Thyroid gland (tissue), 4 donors: ENCODE measurements at regions not wholly inside any gene's neighbourhood (a gene's known extent, or its start where the extent isn't known, plus 50 kb on each side); places are given as distances from the start of the nearest gene placed in this dataset.

Experiments
- DNase-seq, 2 donors: peaks; one replicate each; pipeline ENCODE4 v3.0.0-alpha.2; 2019
- H3K27ac ChIP-seq, 3 donors: fragments of 200-600 bp; sonication (generic); 1 replicate in 2 of 3; 2 replicates in 1 of 3; pipeline ENCODE4 v1.5.1; 2016 to 2019; ENCODE audit warnings: mild to moderate bottlenecking in 1 of 3, moderate library complexity in 1 of 3
- H3K27me3 ChIP-seq: fragments of 200-600 bp; sonication (generic); one replicate; pipeline ENCODE4 v1.5.1; 2019
- H3K36me3 ChIP-seq, 2 donors: fragments of 200-600 bp; sonication (generic); one replicate each; pipeline ENCODE4 v1.5.1; 2016 to 2019
- H3K4me1 ChIP-seq, 2 donors: fragments of 200-600 bp; sonication (generic); one replicate each; pipeline ENCODE4 v1.5.1; 2017 to 2019
- H3K4me3 ChIP-seq, 3 donors: fragments of 200-600 bp; sonication (generic); replicated peaks in 1 of 3; 1 replicate in 2 of 3; 2 replicates in 1 of 3; pipeline ENCODE4 v1.5.1; 2016; ENCODE audit warnings: mild to moderate bottlenecking in 1 of 3
- H3K9me3 ChIP-seq: fragments of 200-600 bp; sonication (generic); one replicate; pipeline ENCODE4 v1.5.1; 2017
- CTCF ChIP-seq, 6 experiments: fragments of 200-600 bp in 3 of 6; fragments of 450-650 bp in 3 of 6; sonication (generic) in 3 of 6; IDR thresholded peaks; one replicate each; pipeline ENCODE4 v1.5.1; 2016 to 2019; ENCODE audit warnings: antibody characterized with exemption in 6 of 6, mild to moderate bottlenecking in 2 of 6, inconsistent platforms in 1 of 6, moderate library complexity in 1 of 6
- POLR2A ChIP-seq, 2 donors: fragments of 450-650 bp; IDR thresholded peaks; one replicate each; pipeline ENCODE4 v1.6.1; 2017; ENCODE audit warnings: antibody characterized with exemption in 2 of 2, mild to moderate bottlenecking in 2 of 2, moderate library complexity in 1 of 2
- WGBS, 2 donors: methylation state at CpG; one replicate each; pipeline ENCODE4 v1.1.5; 2017; 5-methylcytosine and 5-hydroxymethylcytosine counted together
- intact Hi-C: fragments of 100-400 bp; cut with DNase I; formaldehyde crosslinking; loops from one replicate; pipeline ENCODE4 v1.15.1; 2023

DNA sequence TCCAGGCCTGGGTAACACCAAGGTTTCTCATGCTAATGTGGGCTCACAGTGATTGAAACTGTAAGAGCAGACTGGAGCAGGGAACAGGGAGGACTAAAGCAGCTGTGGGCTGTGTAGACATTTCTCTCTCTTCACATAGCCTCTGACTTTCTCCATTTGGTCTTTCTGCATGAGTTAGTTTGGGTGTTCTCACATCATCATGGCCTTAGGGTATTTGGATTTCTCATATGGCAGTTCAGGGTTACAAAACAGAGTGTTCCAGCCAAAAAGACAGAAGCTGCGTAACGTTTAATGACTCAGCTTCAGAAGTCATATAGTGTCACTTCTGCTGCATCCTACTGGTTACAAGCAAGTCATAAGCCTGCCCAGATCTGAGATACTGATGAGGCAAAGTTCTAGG, 52.0 kb upstream of the OSBPL8 start:
- Histone ChIP-seq H3K9me3 (no peaks in the 10 kb centered on the region), H3K27ac (no peak overlapping the region), H3K4me1 (no peaks in the 10 kb centered on the region), H3K4me3 (no peak overlapping the region), H3K27me3 (no peaks in the 10 kb centered on the region), H3K36me3 (no peaks in the 10 kb centered on the region)
- WGBS, 2 donors = 75 to 79% methylated on average over 2 of the region's 2 CpGs
- no peak for DNase-seq
- no peak for TF ChIP-seq POLR2A (IDR thresholded peaks at IDR 0.05)
- no peak for TF ChIP-seq CTCF (IDR thresholded peaks at IDR 0.05)
- intact Hi-C loops = no loop called here

GRCh38 chr12:76614364-76614763, 54.8 kb upstream of the OSBPL8 start:
- TF ChIP-seq POLR2A (IDR thresholded peaks at IDR 0.05) = no peak
- no peak for TF ChIP-seq CTCF (IDR thresholded peaks at IDR 0.05)
- H3K36me3 ChIP-seq = no peaks in the 10 kb centered on the region
- H3K27ac ChIP-seq = no peak overlapping the region
- no peak overlapping the region for H3K4me3 ChIP-seq
- no peaks in the 10 kb centered on the region for H3K4me1 ChIP-seq
- no peak for DNase-seq
- H3K27me3 ChIP-seq = no peaks in the 10 kb centered on the region
- intact Hi-C loops = no loop called here
- no peaks in the 10 kb centered on the region for H3K9me3 ChIP-seq
- 85 to 90% methylated on average over 2 of the region's 2 CpGs for WGBS, 2 donors

- H3K9me3 ChIP-seq = no peaks in the 10 kb centered on the region
- DNase-seq = no peak
- no peak overlapping the region for H3K4me3 ChIP-seq
- H3K36me3 ChIP-seq = no peaks in the 10 kb centered on the region
- intact Hi-C loops = loop anchor here (5.0 kb wide), 1 partner anchor 389 kb away; no protein-coding TSS in a partner anchor
- no peak for TF ChIP-seq CTCF (IDR thresholded peaks at IDR 0.05)
- peaks cover 0 to 14% of the 10 kb centered on the region in 2 donors for H3K4me1 ChIP-seq
- no peaks in the 10 kb centered on the region for H3K27me3 ChIP-seq
- no peak overlapping the region for H3K27ac ChIP-seq
- WGBS, 2 donors = 89 to 91% methylated on average over 6 of the region's 6 CpGs
Measured at GRCh38 chr12:76618031-76618430, 58.5 kb upstream of the OSBPL8 start.

GRCh38 chr12:76621582-76622024, 62.0 kb upstream of the OSBPL8 start:
- Histone ChIP-seq H3K4me3 (no peak overlapping the region), H3K4me1 (peaks cover 3 to 20% of the 10 kb centered on the region in 2 donors), H3K27ac (peak overlapping the region in 2 of 3 donors; percentile 17 to 52), H3K36me3 (no peaks in the 10 kb centered on the region), H3K9me3 (no peaks in the 10 kb centered on the region), H3K27me3 (no peaks in the 10 kb centered on the region)
- intact Hi-C loops = loop anchor here (2.0 kb wide), 1 partner anchor 169 kb away; no protein-coding TSS in a partner anchor
- TF ChIP-seq CTCF (IDR thresholded peaks at IDR 0.05) (peak; percentile 84 to 99 (median 92)), POLR2A (IDR thresholded peaks at IDR 0.05) (no peak)
- WGBS, 2 donors = 11 to 18% methylated on average over 1 of the region's 1 CpG
- DNase-seq = peak; percentile 76

DNA sequence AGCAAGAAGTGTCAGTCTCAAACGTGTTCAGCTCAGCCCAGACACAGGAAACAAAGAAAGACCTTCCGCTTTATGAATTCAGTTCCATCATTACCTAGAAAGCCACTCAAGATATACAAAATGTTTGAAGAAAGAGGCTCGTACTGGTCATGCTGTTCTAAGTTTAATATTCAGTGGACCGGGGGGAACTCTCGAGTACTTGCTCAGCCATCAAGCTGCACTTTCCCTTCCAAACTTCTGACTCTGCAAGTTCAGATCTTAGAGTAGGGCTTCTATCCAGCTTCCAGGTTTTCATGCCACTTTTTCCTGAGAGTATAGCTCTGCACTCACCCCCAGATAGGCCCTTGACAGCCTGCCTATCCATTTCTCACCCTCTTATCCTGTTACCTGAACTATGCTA, 62.8 kb upstream of the OSBPL8 start:
- no peak for TF ChIP-seq POLR2A (IDR thresholded peaks at IDR 0.05)
- no peak for TF ChIP-seq CTCF (IDR thresholded peaks at IDR 0.05)
- Histone ChIP-seq H3K27ac (peak overlapping the region; percentile 17 to 64 (median 52)), H3K9me3 (no peaks in the 10 kb centered on the region), H3K27me3 (no peaks in the 10 kb centered on the region), H3K4me3 (no peak overlapping the region), H3K36me3 (no peaks in the 10 kb centered on the region), H3K4me1 (peaks cover 3 to 20% of the 10 kb centered on the region in 2 donors)
- WGBS, 2 donors = 30 to 36% methylated on average over 5 of the region's 5 CpGs
- intact Hi-C loops = no loop called here
- DNase-seq = peak; percentile 52 to 54
